ENCODE measurements at regions not wholly inside any gene's neighbourhood (a gene's known extent, or its start where the extent isn't known, plus 50 kb on each side); places are given as distances from the start of the nearest gene placed in this dataset.

DNA sequence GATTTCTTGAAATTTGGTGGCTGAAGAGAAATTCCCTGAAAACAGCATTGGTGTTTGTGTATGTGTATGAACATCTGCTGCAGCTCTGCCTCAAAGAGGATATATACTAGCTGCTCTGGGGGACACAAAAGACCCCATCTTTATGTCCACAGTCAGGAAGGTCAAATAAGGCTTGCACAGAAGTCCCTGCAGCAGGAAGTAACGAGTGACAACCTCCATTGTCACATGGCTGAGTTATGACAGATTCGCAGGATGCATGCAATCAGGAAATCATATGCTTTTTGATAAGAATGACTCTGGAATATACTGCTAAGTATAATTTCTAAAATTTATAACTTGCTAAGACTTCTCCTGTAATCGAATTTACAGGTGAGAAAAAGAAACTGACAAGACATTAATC lies 225.9 kb upstream of the CST7 start:
- no peak for ATAC-seq
- no peak for DNase-seq
- Mint-ChIP-seq H3K27me3 (peaks cover 14% of the 10 kb centered on the region), H3K4me1 (ENCODE audit: low read depth) (no peaks in the 10 kb centered on the region), H3K9me3 (no peaks in the 10 kb centered on the region), H3K36me3 (ENCODE audit: low read depth) (no peaks in the 10 kb centered on the region), H3K4me3 (no peak overlapping the region), H3K27ac (no peak overlapping the region)
- intact Hi-C loops (cut with micrococcal nuclease), result no loop called here
- ChIA-PET CTCF (no interaction called here), POLR2A (no interaction called here)
- TF ChIP-seq, protein P1, sequence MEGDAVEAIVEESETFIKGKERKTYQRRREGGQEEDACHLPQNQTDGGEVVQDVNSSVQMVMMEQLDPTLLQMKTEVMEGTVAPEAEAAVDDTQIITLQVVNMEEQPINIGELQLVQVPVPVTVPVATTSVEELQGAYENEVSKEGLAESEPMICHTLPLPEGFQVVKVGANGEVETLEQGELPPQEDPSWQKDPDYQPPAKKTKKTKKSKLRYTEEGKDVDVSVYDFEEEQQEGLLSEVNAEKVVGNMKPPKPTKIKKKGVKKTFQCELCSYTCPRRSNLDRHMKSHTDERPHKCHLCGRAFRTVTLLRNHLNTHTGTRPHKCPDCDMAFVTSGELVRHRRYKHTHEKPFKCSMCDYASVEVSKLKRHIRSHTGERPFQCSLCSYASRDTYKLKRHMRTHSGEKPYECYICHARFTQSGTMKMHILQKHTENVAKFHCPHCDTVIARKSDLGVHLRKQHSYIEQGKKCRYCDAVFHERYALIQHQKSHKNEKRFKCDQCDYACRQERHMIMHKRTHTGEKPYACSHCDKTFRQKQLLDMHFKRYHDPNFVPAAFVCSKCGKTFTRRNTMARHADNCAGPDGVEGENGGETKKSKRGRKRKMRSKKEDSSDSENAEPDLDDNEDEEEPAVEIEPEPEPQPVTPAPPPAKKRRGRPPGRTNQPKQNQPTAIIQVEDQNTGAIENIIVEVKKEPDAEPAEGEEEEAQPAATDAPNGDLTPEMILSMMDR (IDR thresholded peaks at IDR 0.05), result no peak

GRCh38 chr20:24723647-24724352 lies 225.3 kb upstream of the CST7 start:
- POLR2A ChIA-PET, result no interaction called here
- no peaks in the 10 kb centered on the region for H3K9me3 Mint-ChIP-seq
- TF ChIP-seq, protein P1 (IDR thresholded peaks at IDR 0.05), result no peak

DNA sequence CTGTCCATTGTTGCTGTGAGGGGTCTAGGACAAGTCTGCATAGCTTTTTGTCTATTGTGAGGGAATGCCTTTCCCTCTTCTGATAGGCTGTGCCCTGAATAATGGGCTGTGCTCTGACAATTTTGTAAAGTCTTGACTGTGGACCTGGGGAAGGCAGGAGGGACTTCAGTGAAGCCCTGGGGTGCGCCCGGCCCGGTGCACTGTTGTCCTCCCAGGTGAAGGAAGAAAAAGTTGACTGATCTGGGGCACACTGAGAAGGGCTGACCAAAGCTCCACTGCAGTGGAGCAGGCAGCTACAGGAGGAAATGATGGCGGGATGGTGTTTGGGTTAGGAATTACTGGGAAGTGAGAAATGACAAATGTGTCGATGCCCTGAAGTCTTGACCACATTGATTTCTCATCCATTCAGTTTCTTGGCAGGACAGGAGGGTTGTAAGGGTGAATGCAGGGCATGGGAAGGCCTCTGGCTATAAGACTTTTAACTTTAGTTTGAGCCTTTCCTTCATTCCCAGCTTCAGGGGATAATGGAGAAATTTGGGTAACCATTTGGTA lies 224.0 kb upstream of the CST7 start:
- no peak for DNase-seq
- no peaks in the 10 kb centered on the region for H3K4me1 Mint-ChIP-seq (ENCODE audit: low read depth)
- TF ChIP-seq, protein P1 (IDR thresholded peaks at IDR 0.05), result no peak
- POLR2A ChIA-PET, result no interaction called here
- no peaks in the 10 kb centered on the region for H3K9me3 Mint-ChIP-seq
- intact Hi-C loops (cut with micrococcal nuclease), result no loop called here
- no peak for ATAC-seq
- CTCF ChIA-PET, result no interaction called here
- peaks cover 12% of the 10 kb centered on the region for H3K27me3 Mint-ChIP-seq
- H3K36me3 Mint-ChIP-seq (ENCODE audit: low read depth), result no peaks in the 10 kb centered on the region
- H3K4me3 Mint-ChIP-seq, result no peak overlapping the region
- no peak overlapping the region for H3K27ac Mint-ChIP-seq

More at GRCh38 chr20:24723647-24724352, 225.3 kb upstream of the CST7 start:
- no peak for ATAC-seq
- Mint-ChIP-seq H3K27me3 (peaks cover 12% of the 10 kb centered on the region), H3K4me3 (no peak overlapping the region), H3K4me1 (ENCODE audit: low read depth) (no peaks in the 10 kb centered on the region), H3K36me3 (ENCODE audit: low read depth) (no peaks in the 10 kb centered on the region), H3K27ac (no peak overlapping the region)
- CTCF ChIA-PET, result no interaction called here
- intact Hi-C loops (cut with micrococcal nuclease), result no loop called here
- DNase-seq, result no peak

DNA sequence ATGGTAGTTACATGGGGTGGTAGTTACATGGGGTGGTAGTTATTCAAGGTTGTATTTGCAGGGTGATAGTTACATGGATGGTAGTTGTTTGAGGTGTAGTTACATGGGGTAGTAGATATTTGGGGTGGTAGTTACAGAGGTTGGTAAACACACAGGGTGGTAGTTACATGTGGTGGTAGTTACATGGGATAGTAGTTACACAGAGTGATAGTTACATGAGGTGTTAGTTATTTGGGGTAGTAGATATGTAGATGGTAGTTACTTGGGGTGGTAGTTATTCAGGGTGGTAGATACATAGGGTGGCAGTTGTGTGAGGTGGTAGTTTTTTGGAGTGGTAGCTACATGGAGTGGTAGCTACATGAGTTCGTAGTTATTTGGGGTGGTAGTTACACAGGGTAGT lies 221.3 kb upstream of the CST7 start:
- intact Hi-C loops (cut with micrococcal nuclease), result no loop called here
- H3K27me3 Mint-ChIP-seq, result peaks cover 10% of the 10 kb centered on the region
- ATAC-seq (no peak), DNase-seq (no peak)
- no peak overlapping the region for H3K27ac Mint-ChIP-seq
- H3K4me1 Mint-ChIP-seq (ENCODE audit: low read depth), result no peaks in the 10 kb centered on the region
- ChIA-PET POLR2A (no interaction called here), CTCF (no interaction called here)
- H3K36me3 Mint-ChIP-seq (ENCODE audit: low read depth), result no peaks in the 10 kb centered on the region
- H3K9me3 Mint-ChIP-seq, result no peaks in the 10 kb centered on the region
- TF ChIP-seq, protein P1 (IDR thresholded peaks at IDR 0.05), result no peak
- no peak overlapping the region for H3K4me3 Mint-ChIP-seq

DNA sequence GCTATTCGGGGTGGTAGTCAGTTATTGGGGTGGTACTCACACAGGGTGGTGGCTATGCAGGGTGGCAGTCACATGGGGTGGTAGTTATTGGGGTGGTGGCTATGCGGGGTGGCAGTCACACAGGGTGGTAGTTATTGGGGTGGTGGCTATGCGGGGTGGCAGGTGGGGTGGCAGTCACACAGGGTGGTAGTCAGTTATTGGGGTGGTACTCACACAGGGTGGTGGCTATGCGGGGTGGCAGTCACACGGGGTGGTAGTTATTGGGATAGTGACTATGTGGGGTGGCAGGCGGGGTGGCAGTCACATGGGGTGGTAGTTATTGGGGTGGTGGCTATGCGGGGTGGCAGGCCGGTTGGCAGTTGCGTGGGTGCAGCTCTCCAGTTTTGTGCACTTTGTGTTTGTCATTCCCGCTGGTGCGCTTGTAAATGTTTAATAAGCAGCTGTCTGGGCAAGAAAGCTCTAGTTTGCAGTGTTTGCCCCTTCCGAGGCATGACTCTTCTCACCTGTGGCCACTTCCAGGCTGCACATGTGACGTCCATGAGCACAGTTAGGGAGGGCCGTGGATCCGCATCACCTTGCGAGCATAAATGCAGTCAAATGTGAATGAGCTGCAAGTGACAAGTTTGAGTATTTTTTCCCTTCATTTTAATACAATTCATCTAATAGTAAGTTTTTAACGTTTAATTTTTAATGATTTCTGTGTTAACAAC lies 219.0 kb upstream of the CST7 start:
- no peaks in the 10 kb centered on the region for H3K9me3 Mint-ChIP-seq
- ChIA-PET CTCF (no interaction called here), POLR2A (no interaction called here)
- DNase-seq (no peak), ATAC-seq (no peak)
- no peak overlapping the region for H3K27ac Mint-ChIP-seq
- no peaks in the 10 kb centered on the region for H3K36me3 Mint-ChIP-seq (ENCODE audit: low read depth)
- H3K4me3 Mint-ChIP-seq, result no peak overlapping the region
- intact Hi-C loops (cut with micrococcal nuclease), result no loop called here
- H3K27me3 Mint-ChIP-seq, result peaks cover 2% of the 10 kb centered on the region
- TF ChIP-seq, protein P1 (IDR thresholded peaks at IDR 0.05), result no peak
- no peaks in the 10 kb centered on the region for H3K4me1 Mint-ChIP-seq (ENCODE audit: low read depth)
